DOHH2 (cell line): ENCODE measurements at regions not wholly inside any gene's neighbourhood (a gene's known extent, or its start where the extent isn't known, plus 50 kb on each side); places are given as distances from the start of the nearest gene placed in this dataset.
"Not testable (repeated sequence)": the region's sequence is repeated elsewhere in the genome, so short reads cannot be mapped to it uniquely, and the experiment has no call there.

Source experiments
- H3F3A ChIP-seq: fragments of 200-600 bp; sonication (generic), shearing (Covaris generic); 2 replicates; pipeline ENCODE4 v1.6.0; 2016; ENCODE audit warnings: antibody characterized with exemption, mild to moderate bottlenecking; ENCODE audit not compliant: control insufficient read depth, insufficient read depth
- H3K27ac ChIP-seq: fragments of 200-600 bp; sonication (generic); 2 replicates; pipeline ENCODE4 v1.5.1; 2014; ENCODE audit warnings: low read depth, mild to moderate bottlenecking, low read length, moderate library complexity
- H3K27me3 ChIP-seq: fragments of 200-600 bp; sonication (generic); 2 replicates; pipeline ENCODE4 v1.6.1; 2014; ENCODE audit warnings: mild to moderate bottlenecking, low read length, mixed read lengths; ENCODE audit not compliant: control insufficient read depth
- H3K36me3 ChIP-seq: fragments of 200-600 bp; sonication (generic); 2 replicates; pipeline ENCODE4 v1.6.1; 2014; ENCODE audit warnings: mild to moderate bottlenecking, low read length, moderate library complexity, mixed read lengths; ENCODE audit not compliant: control insufficient read depth
- H3K4me1 ChIP-seq: fragments of 200-600 bp; sonication (generic); 2 replicates; pipeline ENCODE4 v1.6.1; 2014; ENCODE audit warnings: mild to moderate bottlenecking, low read length, mixed read lengths; ENCODE audit not compliant: control insufficient read depth
- H3K4me2 ChIP-seq: fragments of 200-600 bp; sonication (generic); 2 replicates; pipeline ENCODE4 v1.6.0; 2014; ENCODE audit warnings: mild to moderate bottlenecking, low read length, moderate library complexity
- H3K4me3 ChIP-seq: fragments of 200-600 bp; sonication (generic); 2 replicates; pipeline ENCODE4 v1.5.1; 2014; ENCODE audit warnings: mild to moderate bottlenecking, low read length, mixed read lengths
- H3K79me2 ChIP-seq: fragments of 200-600 bp; sonication (generic); 2 replicates; pipeline ENCODE4 v1.6.1; 2014; ENCODE audit warnings: mild to moderate bottlenecking, low read length, mixed read lengths; ENCODE audit not compliant: control insufficient read depth
- H3K9me2 ChIP-seq: fragments of 200-600 bp; sonication (generic); replicated peaks from 2 replicates; pipeline ENCODE4 v1.6.1; 2014; ENCODE audit warnings: mild to moderate bottlenecking, low read length, mixed read lengths; ENCODE audit not compliant: control insufficient read depth
- H3K9me3 ChIP-seq: fragments of 200-600 bp; sonication (generic); 2 replicates; pipeline ENCODE4 v1.6.1; 2014; ENCODE audit warnings: antibody characterized with exemption, low read length, mixed read lengths; ENCODE audit not compliant: control insufficient read depth, insufficient read depth
- H4K20me1 ChIP-seq: fragments of 200-600 bp; sonication (generic); 2 replicates; pipeline ENCODE4 v1.6.0; 2014; ENCODE audit warnings: low read depth, mild to moderate bottlenecking, antibody characterized with exemption, low read length, moderate library complexity; ENCODE audit not compliant: control insufficient read depth, insufficient read depth
- EZH2phosphoT487 ChIP-seq: fragments of 200-600 bp; sonication (generic); IDR thresholded peaks from 2 replicates; pipeline ENCODE4 v1.6.1; 2017; ENCODE audit warnings: borderline replicate concordance, mild to moderate bottlenecking, antibody characterized with exemption, low read length, moderate library complexity, mixed read lengths
- TF ChIP-seq, protein P1 (sequence below): fragments of 200-600 bp; sonication (generic); IDR thresholded peaks from one replicate; pipeline ENCODE4 v1.5.1; 2014; ENCODE audit warnings: antibody characterized with exemption, mild to moderate bottlenecking, low read depth, low read length; ENCODE audit not compliant: poor library complexity, severe bottlenecking

DNA sequence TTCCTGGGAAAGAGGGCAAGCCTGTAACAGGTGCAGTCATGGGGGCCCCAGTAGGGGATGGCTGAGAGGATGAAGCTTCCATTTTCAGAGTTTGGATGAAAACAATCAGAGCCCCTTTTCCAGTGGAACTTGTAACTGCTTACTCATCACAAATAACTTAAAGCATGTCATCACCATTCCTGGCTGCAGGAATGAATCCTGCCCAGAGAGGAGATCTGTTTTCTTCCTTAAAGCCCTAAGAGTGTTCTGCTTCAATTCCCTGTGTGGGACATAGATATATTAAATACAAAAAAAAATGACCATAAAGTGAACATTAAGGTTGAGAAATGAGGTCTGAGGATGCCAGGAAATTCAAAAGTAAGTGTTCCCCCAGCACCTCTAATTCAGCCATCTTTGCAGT, 183.4 kb upstream of the MEIS1 start:
- Histone ChIP-seq H3K27me3 (no peaks in the 10 kb centered on the region), H3K4me3 (no peak overlapping the region), H3F3A (no peaks in the 10 kb centered on the region), H3K4me1 (no peaks in the 10 kb centered on the region), H3K79me2 (no peaks in the 10 kb centered on the region), H3K9me2 (no peaks in the 10 kb centered on the region), H3K27ac (no peak overlapping the region), H3K4me2 (no peak overlapping the region), H3K36me3 (no peaks in the 10 kb centered on the region), H3K9me3 (no peaks in the 10 kb centered on the region), H4K20me1 (no peaks in the 10 kb centered on the region)
- TF ChIP-seq, protein P1, sequence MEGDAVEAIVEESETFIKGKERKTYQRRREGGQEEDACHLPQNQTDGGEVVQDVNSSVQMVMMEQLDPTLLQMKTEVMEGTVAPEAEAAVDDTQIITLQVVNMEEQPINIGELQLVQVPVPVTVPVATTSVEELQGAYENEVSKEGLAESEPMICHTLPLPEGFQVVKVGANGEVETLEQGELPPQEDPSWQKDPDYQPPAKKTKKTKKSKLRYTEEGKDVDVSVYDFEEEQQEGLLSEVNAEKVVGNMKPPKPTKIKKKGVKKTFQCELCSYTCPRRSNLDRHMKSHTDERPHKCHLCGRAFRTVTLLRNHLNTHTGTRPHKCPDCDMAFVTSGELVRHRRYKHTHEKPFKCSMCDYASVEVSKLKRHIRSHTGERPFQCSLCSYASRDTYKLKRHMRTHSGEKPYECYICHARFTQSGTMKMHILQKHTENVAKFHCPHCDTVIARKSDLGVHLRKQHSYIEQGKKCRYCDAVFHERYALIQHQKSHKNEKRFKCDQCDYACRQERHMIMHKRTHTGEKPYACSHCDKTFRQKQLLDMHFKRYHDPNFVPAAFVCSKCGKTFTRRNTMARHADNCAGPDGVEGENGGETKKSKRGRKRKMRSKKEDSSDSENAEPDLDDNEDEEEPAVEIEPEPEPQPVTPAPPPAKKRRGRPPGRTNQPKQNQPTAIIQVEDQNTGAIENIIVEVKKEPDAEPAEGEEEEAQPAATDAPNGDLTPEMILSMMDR: no peak
- no peak for TF ChIP-seq EZH2phosphoT487

DNA sequence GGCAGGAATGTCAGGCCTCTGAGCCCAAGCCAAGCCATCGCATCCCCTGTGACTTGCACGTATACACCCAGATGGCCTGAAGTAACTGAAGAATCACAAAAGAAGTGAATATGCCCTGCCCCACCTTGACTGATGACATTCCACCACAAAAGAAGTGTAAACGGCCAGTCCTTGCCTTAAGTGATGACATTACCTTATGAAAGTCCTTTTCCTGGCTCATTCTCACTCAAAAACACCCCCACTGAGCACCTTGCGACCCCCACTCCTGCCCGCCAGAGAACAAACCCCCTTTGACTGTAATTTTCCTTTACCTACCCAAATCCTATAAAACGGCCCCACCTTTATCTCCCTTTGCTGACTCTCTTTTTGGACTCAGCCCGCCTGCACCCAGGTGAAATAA, 185.8 kb upstream of the MEIS1 start:
- H3K4me1 ChIP-seq, H3K4me3 ChIP-seq, H3K4me2 ChIP-seq: not testable (repeated sequence)

DNA sequence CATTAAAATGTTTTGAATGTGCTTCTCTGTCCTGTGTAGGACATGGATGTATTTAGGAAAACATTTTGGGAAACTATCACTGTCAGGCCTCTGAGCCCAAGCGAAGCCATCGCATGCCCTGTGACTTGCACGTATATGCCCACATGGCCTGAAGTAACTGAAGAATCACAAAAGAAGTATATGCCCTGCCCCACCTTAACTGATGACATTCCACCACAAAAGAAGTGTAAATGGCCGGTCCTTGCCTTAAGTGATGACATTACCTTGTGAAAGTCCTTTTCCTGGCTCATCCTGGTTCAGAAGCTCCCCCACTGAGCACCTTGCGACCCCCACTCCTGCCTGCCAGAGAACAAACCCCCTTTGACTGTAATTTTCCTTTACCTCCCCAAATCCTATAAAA, 191.1 kb upstream of the MEIS1 start:
- H3K9me2 ChIP-seq, H3K36me3 ChIP-seq, H3K4me3 ChIP-seq, H3K27ac ChIP-seq, H3K9me3 ChIP-seq, H4K20me1 ChIP-seq, H3F3A ChIP-seq, H3K4me1 ChIP-seq, H3K79me2 ChIP-seq, H3K27me3 ChIP-seq, H3K4me2 ChIP-seq: not testable (repeated sequence)

More for the DNA sequence above, 185.8 kb upstream of the MEIS1 start:
- not testable (repeated sequence) for H3K79me2 ChIP-seq, H3F3A ChIP-seq, H3K36me3 ChIP-seq, H3K9me3 ChIP-seq, H3K27ac ChIP-seq, H3K9me2 ChIP-seq, H3K27me3 ChIP-seq, H4K20me1 ChIP-seq

DNA sequence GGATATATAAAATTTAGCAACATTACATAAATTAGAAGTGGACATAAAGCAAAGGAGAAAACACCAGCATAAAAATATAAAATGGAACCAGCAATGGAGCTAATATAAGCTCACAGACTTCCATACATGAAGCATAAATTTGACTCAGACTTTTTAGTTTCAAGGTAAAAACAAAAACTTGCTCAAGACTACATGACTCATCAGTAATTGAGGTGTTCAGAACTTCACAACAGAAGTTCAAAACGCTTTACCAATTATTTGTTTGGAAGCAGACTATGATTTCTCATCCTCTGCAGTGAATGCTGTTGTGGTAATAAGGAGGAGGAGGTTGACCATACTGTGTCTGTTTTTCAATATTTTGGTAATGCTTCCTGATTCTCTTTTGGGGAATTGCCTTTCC, 192.0 kb upstream of the MEIS1 start:
- not testable (repeated sequence) for H4K20me1 ChIP-seq, H3K4me3 ChIP-seq, H3K79me2 ChIP-seq, H3K27ac ChIP-seq, H3K9me3 ChIP-seq, H3K4me2 ChIP-seq, H3K27me3 ChIP-seq, H3F3A ChIP-seq, H3K4me1 ChIP-seq, H3K9me2 ChIP-seq, H3K36me3 ChIP-seq

DNA sequence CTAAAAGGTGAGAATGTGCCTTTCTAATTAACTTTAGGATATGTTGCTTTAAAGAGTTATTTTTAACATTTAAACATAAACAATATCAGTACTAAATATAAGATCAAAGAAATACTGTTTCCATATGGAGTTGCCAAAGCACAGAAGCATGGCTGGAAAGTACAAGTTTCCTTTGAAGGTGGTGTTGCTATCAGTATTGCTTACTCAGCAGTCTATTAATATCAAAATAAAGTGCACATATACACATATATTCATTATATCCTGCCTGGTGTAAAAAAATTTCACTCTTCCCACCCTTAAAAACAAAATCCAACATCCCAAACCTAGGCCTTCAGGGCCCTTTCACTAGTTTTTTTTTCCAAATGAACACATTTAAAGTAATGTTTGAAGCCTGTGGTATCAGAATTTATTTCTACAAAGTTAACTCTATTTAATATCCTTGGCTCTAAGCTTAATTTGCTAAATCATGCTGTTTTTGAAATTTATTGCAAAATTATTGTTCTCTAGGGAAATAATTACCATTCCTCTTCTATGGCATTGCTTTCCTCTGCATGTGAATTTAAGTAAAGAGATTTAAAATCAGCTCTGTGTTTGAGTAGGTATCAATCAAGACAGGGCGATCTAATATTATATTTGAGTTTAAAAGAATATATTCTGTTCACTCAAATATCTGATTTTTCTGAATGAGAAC, 192.7 kb upstream of the MEIS1 start:
- Histone ChIP-seq H3K79me2 (no peaks in the 10 kb centered on the region), H3K9me2 (no peaks in the 10 kb centered on the region), H3K36me3 (no peaks in the 10 kb centered on the region), H3K4me1 (no peaks in the 10 kb centered on the region), H3K27ac (no peak overlapping the region), H3K4me3 (no peak overlapping the region), H3K9me3 (no peaks in the 10 kb centered on the region), H3K27me3 (no peaks in the 10 kb centered on the region), H4K20me1 (no peaks in the 10 kb centered on the region), H3F3A (no peaks in the 10 kb centered on the region), H3K4me2 (no peak overlapping the region)
- no peak for TF ChIP-seq EZH2phosphoT487
- TF ChIP-seq, protein P1: no peak
